ENCODE measurements at regions not wholly inside any gene's neighbourhood (a gene's known extent, or its start where the extent isn't known, plus 50 kb on each side); places are given as distances from the start of the nearest gene placed in this dataset.

DNA sequence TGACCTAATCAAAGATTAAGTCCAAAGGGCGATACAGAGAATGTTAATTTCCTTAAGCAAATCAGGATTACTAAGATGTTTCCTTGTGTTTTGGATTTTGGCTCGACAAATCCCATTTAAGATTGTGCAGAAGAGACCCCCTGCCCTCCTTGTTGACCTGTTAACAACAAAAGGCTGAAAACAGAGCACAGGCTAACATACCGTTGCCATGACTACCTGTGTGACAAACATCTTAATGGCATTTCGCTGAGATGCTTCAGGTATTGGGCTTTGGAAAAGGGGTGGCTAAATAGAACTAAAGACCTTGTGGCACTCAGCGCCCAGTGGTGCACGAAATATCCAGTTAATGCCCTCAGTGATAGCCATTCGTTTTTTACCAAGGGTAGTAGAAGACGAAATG, 1532.3 kb upstream of the TMEM132C start:
- CTCF ChIA-PET, result interaction anchor here (2.0 kb wide), 1 partner anchor 13 kb away, joined by 7 read pairs; no protein-coding TSS in a partner anchor
- DNase-seq (no peak), ATAC-seq (no peak)
- TF ChIP-seq, protein P1, sequence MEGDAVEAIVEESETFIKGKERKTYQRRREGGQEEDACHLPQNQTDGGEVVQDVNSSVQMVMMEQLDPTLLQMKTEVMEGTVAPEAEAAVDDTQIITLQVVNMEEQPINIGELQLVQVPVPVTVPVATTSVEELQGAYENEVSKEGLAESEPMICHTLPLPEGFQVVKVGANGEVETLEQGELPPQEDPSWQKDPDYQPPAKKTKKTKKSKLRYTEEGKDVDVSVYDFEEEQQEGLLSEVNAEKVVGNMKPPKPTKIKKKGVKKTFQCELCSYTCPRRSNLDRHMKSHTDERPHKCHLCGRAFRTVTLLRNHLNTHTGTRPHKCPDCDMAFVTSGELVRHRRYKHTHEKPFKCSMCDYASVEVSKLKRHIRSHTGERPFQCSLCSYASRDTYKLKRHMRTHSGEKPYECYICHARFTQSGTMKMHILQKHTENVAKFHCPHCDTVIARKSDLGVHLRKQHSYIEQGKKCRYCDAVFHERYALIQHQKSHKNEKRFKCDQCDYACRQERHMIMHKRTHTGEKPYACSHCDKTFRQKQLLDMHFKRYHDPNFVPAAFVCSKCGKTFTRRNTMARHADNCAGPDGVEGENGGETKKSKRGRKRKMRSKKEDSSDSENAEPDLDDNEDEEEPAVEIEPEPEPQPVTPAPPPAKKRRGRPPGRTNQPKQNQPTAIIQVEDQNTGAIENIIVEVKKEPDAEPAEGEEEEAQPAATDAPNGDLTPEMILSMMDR (IDR thresholded peaks at IDR 0.05), result no peak
- intact Hi-C loops (cut with micrococcal nuclease), result no loop called here
- H3K27me3 Mint-ChIP-seq, result no peaks in the 10 kb centered on the region
- no peaks in the 10 kb centered on the region for H3K9me3 Mint-ChIP-seq
- H3K36me3 Mint-ChIP-seq (ENCODE audit: low read depth), result no peaks in the 10 kb centered on the region
- POLR2A ChIA-PET, result no interaction called here
- H3K4me1 Mint-ChIP-seq (ENCODE audit: low read depth), result no peaks in the 10 kb centered on the region
- H3K4me3 Mint-ChIP-seq, result no peak overlapping the region
- H3K27ac Mint-ChIP-seq, result no peak overlapping the region

DNA sequence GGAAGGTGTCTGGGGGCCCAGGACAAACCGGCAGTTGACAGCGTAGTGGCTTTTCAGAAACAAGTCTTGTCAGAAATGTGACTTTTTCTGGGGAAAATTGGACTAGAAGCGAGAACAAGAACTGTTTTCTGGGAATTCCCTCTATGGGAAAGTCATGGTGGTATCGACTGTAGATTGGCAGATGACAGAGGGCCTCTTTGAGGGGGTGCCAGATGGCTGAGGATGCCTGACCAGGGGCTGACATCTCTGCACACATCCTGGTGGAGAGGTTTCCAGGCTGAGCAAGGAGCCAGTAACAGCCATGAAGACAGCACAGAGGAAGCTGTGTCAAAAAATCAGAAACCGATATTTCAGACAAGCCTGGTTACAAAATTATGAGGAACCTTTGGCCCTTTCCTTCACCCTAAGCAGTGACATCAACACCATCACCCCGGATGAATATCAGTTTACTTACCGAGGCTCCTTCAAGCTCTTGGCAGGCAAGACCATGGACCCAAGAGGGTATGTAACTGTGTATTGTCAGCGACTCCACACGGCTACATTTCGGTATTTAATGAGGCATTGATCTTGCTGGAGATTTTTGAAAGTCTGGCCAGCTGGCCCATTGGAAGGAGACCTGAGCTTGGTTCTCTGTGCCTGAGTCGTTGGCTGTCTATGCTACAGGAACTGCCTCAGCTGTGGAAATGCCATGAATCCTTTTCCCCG, 1525.3 kb upstream of the TMEM132C start:
- DNase-seq, result no peak
- H3K27me3 Mint-ChIP-seq, result no peaks in the 10 kb centered on the region
- no peaks in the 10 kb centered on the region for H3K9me3 Mint-ChIP-seq
- TF ChIP-seq, protein P1 (IDR thresholded peaks at IDR 0.05), result no peak
- no peak for ATAC-seq
- CTCF ChIA-PET, result interaction anchor here (1.2 kb wide), 1 partner anchor 11 kb away, joined by 4 read pairs; no protein-coding TSS in a partner anchor
- H3K36me3 Mint-ChIP-seq (ENCODE audit: low read depth), result peaks cover 1% of the 10 kb centered on the region
- no peak overlapping the region for H3K4me3 Mint-ChIP-seq
- POLR2A ChIA-PET, result no interaction called here
- H3K4me1 Mint-ChIP-seq (ENCODE audit: low read depth), result no peaks in the 10 kb centered on the region
- H3K27ac Mint-ChIP-seq, result no peak overlapping the region
- intact Hi-C loops (cut with micrococcal nuclease), result loop anchor here (10.0 kb wide), 1 partner anchor 677 kb away; no protein-coding TSS in a partner anchor

DNA sequence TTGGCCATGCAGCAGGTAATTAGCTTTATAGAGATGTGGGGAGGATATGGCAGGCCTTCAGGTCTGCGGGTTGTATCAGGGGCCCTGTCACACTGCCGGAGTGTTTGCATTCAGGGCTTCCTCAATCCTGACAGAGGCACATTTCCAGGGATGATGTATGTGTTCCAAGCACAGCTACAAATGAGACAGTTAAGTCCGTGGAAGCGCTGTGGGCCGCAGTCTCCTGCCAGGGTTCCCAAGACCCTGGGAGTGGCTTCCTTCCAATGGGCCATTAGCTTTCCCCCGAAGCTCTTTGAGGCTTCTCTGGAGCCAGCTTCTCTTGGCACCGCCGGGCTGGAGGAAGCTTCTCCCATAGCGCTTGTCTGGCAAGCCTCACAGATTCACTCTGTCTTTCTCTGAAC, 1524.7 kb upstream of the TMEM132C start:
- Mint-ChIP-seq H3K9me3 (no peaks in the 10 kb centered on the region), H3K4me1 (ENCODE audit: low read depth) (no peaks in the 10 kb centered on the region), H3K4me3 (no peak overlapping the region), H3K36me3 (ENCODE audit: low read depth) (peaks cover 1% of the 10 kb centered on the region), H3K27ac (no peak overlapping the region), H3K27me3 (no peaks in the 10 kb centered on the region)
- ChIA-PET POLR2A (no interaction called here), CTCF (no interaction called here)
- no peak for ATAC-seq
- DNase-seq, result no peak
- intact Hi-C loops (cut with micrococcal nuclease), result loop anchor here (10.0 kb wide), 1 partner anchor 677 kb away; no protein-coding TSS in a partner anchor
- TF ChIP-seq, protein P1 (IDR thresholded peaks at IDR 0.05), result no peak

DNA sequence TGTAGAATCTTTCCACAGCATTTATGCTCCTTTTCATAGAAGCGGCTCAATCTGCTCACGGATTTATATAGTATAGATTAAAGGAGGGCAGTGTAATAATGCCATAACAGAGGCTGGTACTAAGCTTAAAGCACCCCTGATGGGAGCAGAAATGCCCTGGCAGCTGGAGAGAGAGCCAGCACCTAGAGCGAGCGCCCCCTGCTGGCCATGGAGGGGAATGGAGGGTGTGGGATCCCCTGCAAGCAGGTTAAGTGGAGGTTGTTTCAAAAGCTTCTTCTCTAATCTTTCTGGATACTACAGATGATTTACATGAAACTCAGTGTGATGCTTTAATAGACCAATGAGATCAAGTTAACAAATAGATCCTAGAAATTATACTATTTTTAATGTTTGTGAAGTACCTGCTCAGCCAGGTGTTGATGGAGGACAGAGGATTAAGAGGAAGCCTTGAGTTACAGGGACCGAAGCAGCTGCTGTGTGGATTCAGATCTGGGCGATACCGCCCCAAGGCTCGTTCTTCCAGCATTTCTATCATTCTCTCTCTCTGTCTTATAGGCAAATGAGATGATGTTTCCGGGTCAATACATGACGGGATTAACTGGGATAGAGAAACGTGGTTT, 1519.3 kb upstream of the TMEM132C start:
- peak; percentile 63 for DNase-seq
- Mint-ChIP-seq H3K36me3 (ENCODE audit: low read depth) (no peaks in the 10 kb centered on the region), H3K9me3 (no peaks in the 10 kb centered on the region), H3K4me1 (ENCODE audit: low read depth) (no peaks in the 10 kb centered on the region), H3K4me3 (no peak overlapping the region), H3K27me3 (no peaks in the 10 kb centered on the region), H3K27ac (no peak overlapping the region)
- peak; percentile 49 for ATAC-seq
- intact Hi-C loops (cut with micrococcal nuclease), result loop anchor here (10.0 kb wide), 1 partner anchor 683 kb away; no protein-coding TSS in a partner anchor
- POLR2A ChIA-PET, result no interaction called here
- TF ChIP-seq, protein P1 (IDR thresholded peaks at IDR 0.05), result peak; percentile 95
- CTCF ChIA-PET, result interaction anchor here (0.7 to 2.6 kb wide), 23 partner anchors 10 to 1565 kb away, joined by 3 to 34 read pairs (median 3); no protein-coding TSS in a partner anchor

DNA sequence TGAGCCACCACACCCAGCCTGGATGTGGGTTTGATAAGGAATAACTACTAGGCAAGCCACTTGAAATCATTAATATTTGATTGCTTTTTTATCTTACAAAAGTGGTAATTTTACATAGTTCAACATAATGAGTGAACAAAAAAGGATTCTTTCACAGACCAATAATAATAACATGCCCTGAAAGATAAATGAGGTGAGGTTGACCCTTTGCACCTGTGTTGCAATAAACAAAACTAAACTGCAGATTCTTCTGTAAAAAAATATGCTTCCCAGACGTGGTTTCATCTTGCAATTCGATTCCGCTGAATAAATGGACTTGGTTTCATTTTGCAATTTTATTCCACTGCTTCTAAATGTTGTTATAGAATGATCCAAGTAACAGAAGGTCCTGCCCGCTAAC, 1514.9 kb upstream of the TMEM132C start:
- Mint-ChIP-seq H3K36me3 (ENCODE audit: low read depth) (no peaks in the 10 kb centered on the region), H3K4me3 (no peak overlapping the region)

More for the DNA sequence above, 1514.9 kb upstream of the TMEM132C start:
- DNase-seq, result no peak
- CTCF ChIA-PET, result no interaction called here
- Mint-ChIP-seq H3K27me3 (no peaks in the 10 kb centered on the region), H3K9me3 (no peaks in the 10 kb centered on the region), H3K4me1 (ENCODE audit: low read depth) (no peaks in the 10 kb centered on the region), H3K27ac (no peak overlapping the region)
- ATAC-seq, result no peak
- TF ChIP-seq, protein P1 (IDR thresholded peaks at IDR 0.05), result no peak
- intact Hi-C loops (cut with micrococcal nuclease), result no loop called here
- POLR2A ChIA-PET, result no interaction called here
